Fibroblast of lung (primary cell): ENCODE measurements at regions not wholly inside any gene's neighbourhood (a gene's known extent, or its start where the extent isn't known, plus 50 kb on each side); places are given as distances from the start of the nearest gene placed in this dataset.

Source experiments
- CTCF ChIP-seq, 2 donors: IDR thresholded peaks in 1 of 2; conservative IDR thresholded peaks in 1 of 2; 1 replicate in 1 of 2; 2 replicates in 1 of 2; pipeline ENCODE4 v1.5.1; 2011 to 2012; ENCODE audit warnings: low read length in 2 of 2, control low read depth in 1 of 2, inconsistent platforms in 1 of 2, low read depth in 1 of 2, mild to moderate bottlenecking in 1 of 2
- EZH2 ChIP-seq: IDR thresholded peaks from 2 replicates; pipeline ENCODE4 v1.5.1; 2012; ENCODE audit warnings: low read length, control low read depth, mild to moderate bottlenecking; ENCODE audit errors: missing control alignments

GRCh38 chr17:31677681-31678080, 181.4 kb downstream of the COPRS start:
- TF ChIP-seq CTCF (conservative IDR thresholded peaks at IDR 0.05 in 1 of 2, IDR thresholded peaks at IDR 0.05 in 1 of 2; ENCODE audit: low read depth in 1 of 2, low read length in 2 of 2), result no peak
- no peak for TF ChIP-seq EZH2
